Omental fat pad (tissue), 3 donors: ENCODE measurements at regions not wholly inside any gene's neighbourhood (a gene's known extent, or its start where the extent isn't known, plus 50 kb on each side); places are given as distances from the start of the nearest gene placed in this dataset.

Source experiments
- ATAC-seq: fragments of 150-250 bp; one replicate; pipeline ENCODE4 v1.9.1; 2016; ENCODE audit warnings: mild to moderate bottlenecking, moderate library complexity; ENCODE audit not compliant: low FRiP score
- DNase-seq: peaks from one replicate; pipeline ENCODE4 v3.0.0-alpha.2; 2019; ENCODE audit warnings: low spot score
- TF ChIP-seq, protein P1 (sequence below), 3 donors: fragments of 450-650 bp; IDR thresholded peaks; one replicate each; pipeline ENCODE4 v1.5.1; 2016 to 2017; ENCODE audit warnings: antibody characterized with exemption in 3 of 3, mild to moderate bottlenecking in 3 of 3, moderate library complexity in 2 of 3

DNA sequence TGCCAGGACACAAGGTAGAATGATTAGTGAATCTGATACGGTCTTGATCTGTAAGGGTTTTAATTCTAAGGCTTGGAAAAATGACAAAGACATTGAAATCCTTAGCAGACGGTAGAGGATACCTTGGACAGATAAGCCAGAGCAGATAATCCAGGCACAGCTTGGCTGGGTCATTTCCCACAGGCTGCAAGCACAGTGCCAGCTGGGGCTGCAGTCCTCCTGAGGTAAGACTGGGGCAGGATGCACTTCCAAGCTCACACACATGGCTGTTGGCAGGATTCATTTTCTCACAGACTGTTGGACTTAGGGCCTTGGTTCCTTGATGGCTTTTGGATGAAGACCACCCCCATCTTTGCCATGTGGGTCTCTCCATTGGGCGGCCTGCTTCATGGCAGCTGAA lies 63.2 kb upstream of the BMPER start:
- TF ChIP-seq, protein P1, sequence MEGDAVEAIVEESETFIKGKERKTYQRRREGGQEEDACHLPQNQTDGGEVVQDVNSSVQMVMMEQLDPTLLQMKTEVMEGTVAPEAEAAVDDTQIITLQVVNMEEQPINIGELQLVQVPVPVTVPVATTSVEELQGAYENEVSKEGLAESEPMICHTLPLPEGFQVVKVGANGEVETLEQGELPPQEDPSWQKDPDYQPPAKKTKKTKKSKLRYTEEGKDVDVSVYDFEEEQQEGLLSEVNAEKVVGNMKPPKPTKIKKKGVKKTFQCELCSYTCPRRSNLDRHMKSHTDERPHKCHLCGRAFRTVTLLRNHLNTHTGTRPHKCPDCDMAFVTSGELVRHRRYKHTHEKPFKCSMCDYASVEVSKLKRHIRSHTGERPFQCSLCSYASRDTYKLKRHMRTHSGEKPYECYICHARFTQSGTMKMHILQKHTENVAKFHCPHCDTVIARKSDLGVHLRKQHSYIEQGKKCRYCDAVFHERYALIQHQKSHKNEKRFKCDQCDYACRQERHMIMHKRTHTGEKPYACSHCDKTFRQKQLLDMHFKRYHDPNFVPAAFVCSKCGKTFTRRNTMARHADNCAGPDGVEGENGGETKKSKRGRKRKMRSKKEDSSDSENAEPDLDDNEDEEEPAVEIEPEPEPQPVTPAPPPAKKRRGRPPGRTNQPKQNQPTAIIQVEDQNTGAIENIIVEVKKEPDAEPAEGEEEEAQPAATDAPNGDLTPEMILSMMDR (IDR thresholded peaks at IDR 0.05): no peak
- DNase-seq: no peak
- no peak for ATAC-seq

DNA sequence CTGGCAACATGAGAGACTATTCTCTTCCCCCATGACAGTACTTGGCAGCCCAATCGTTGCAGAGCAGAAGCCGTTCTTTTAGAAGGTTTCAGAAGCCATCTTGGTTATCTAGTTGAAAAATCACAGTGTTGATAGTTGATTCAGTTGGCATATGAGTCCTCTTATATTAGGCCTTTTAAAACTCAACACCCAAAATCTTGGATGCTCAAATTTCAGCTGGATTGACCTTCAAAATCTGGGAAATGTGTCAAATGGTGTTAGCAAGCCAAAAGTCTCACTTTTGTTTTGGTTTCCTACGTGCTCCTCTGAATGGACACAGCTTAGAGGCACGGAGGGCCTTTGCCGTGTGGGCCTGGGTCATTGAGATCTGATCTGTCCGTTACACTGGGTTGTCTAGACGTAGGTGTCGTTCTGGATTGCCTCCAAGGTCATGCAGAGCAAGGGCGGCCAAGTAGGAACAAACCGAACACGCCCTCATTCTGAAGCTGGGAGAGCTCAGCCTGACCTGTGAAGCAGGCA lies 59.3 kb upstream of the BMPER start:
- ATAC-seq (peak; percentile 71), DNase-seq (no peak)
- TF ChIP-seq, protein P1 (IDR thresholded peaks at IDR 0.05): no peak

DNA sequence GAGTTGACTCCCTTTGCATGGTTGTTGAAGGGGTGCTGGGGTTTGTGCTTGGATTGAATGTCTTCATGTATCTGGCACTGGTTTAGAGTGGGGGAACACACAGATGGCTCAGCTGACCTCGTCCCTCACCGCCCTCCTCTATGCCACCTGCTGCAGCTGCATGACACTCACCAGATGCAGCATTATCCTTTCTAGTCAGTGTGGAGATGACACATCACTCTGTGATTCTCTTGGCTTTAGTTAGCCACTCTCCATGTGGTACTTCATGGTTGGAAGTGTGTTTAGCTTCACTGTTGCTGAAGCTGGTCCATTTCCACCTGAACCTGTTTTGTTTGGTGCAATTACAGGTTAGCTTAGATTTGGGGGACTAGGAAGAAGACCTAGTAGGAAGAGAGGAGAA lies 56.3 kb upstream of the BMPER start:
- ATAC-seq (no peak), DNase-seq (no peak)
- TF ChIP-seq, protein P1 (IDR thresholded peaks at IDR 0.05): no peak

DNA sequence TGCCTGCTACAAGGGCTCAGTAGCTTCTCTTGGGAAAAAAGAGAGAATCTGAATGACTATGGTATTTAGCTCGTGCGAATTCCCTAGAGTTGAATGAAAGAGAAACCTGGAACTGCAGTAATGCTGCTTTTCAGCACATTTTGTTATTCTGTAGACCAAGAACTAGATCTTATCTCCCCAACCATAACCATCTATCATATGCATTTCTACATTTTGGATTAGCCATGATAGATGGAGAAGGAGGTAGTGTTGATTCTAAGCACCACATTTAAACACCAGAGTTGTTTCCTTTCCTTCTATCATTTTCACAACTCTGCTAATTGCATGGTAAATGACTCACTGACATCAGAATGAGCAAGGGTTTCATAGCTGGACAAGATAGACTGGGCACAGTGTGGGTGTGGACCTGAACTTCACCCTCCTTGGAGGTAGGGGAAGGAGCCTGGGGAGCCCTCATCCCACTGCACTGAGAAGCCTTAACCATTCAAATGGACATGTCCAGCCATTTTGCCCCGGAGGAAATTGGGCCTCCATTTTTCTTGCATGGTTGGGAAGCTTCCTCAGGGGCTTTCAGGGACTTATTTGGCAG lies 55.3 kb upstream of the BMPER start:
- ATAC-seq (peak; percentile 74), DNase-seq (no peak)
- TF ChIP-seq, protein P1 (IDR thresholded peaks at IDR 0.05): no peak

DNA sequence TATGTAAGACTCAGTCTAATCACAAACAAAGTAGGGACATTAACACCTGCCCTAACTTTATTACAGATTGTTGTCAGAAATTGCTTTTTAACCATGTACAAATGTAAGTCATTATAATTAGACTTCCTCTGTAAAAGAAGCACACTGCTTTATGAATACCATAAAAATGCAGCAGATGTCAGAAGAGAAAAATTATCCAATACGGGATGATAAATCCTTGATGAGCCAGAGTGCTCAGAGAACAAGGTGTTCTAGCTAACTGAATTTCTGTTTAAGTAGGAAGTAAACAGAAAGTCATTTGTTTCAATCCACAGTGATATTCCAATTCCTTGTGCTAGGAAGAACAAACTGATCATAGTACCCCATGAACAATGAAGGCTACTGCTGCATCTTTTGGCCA lies 54.6 kb upstream of the BMPER start:
- peak; percentile 51 for ATAC-seq
- no peak for DNase-seq
- TF ChIP-seq, protein P1 (IDR thresholded peaks at IDR 0.05): no peak

DNA sequence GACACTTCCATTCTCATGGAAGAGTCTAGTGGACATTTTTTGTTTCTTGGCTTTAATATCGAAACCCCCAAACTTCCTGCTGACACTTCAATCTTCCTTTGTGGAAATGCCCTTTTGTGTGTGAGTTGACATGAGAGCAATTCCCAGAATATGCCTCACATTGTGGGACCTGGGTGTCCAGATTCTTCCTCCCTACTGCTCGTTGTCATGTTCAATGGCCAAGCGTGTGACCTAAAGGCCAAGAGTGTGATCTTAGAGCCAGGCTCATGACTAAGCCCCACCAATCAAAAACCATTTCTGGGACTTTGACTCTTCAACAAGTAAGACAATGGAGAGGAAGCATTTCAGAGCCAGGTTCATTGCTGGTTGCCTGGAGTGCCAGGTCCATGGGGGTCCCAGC lies 52.5 kb upstream of the BMPER start:
- ATAC-seq: no peak
- no peak for DNase-seq
- TF ChIP-seq, protein P1 (IDR thresholded peaks at IDR 0.05): no peak

DNA sequence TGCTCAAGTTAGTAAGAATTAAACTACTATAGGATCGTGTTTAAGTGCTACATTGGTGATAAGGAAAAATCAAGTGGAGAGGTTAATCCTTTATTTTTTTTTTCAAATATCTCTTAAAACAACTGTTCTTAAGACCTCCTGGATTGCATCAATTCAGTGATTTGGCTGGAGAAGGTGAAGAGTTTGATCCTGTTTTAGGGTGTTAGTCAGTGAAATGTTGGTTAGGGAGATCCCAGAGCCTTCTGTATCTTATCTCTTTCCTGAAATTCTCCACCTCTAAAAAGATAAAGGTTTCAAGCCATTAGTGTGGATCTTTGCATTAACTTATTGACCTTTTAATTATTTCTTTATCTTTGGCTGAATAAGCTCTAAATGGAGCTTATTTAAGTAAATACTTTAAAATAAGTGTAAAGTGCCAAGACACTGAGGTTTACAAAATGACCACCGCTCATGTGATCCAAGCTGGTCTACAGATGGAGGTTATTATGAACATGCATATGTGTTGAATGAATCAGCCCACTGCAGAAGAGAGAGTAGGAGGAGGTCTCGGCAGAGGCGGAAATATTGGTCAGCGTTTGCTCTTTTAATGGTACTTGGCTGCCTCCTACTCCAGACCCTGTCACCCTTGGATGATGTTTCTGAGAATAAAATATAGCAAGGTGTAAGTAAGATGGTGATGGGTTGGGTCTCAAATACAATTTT lies 51.8 kb upstream of the BMPER start:
- DNase-seq (no peak), ATAC-seq (no peak)
- TF ChIP-seq, protein P1 (IDR thresholded peaks at IDR 0.05): no peak
